Body of pancreas (tissue), 4 donors: ENCODE measurements at regions not wholly inside any gene's neighbourhood (a gene's known extent, or its start where the extent isn't known, plus 50 kb on each side); places are given as distances from the start of the nearest gene placed in this dataset.

Experiments
- ATAC-seq: fragments of 150-250 bp; one replicate; pipeline ENCODE4 v1.9.1; 2016
- DNase-seq, 4 donors: peaks; one replicate each; pipeline ENCODE4 v3.0.0-alpha.2; 2019
- H3K27ac ChIP-seq, 4 donors: fragments of 200-600 bp; sonication (generic); 1 replicate in 3 of 4; 2 replicates in 1 of 4; pipeline versions ENCODE4 v1.5.1 to v1.6.1; 2016 to 2019; ENCODE audit warnings: mild to moderate bottlenecking in 1 of 4, mixed read lengths in 1 of 4, moderate library complexity in 1 of 4
- H3K27me3 ChIP-seq, 2 donors: fragments of 200-600 bp; sonication (generic); one replicate each; pipeline ENCODE4 v1.6.0; 2016; ENCODE audit warnings: mild to moderate bottlenecking in 1 of 2
- H3K36me3 ChIP-seq, 2 donors: fragments of 200-600 bp; sonication (generic); replicated peaks in 1 of 2; 2 replicates each; pipeline ENCODE4 v1.5.1; 2016; ENCODE audit warnings: low read depth in 2 of 2; ENCODE audit not compliant: insufficient read depth in 1 of 2
- H3K4me1 ChIP-seq: fragments of 200-600 bp; sonication (generic); one replicate; pipeline ENCODE4 v1.6.0; 2016
- H3K4me3 ChIP-seq, 2 donors: fragments of 200-600 bp; sonication (generic); 1 replicate in 1 of 2; 2 replicates in 1 of 2; pipeline ENCODE4 v1.5.1; 2016 to 2019
- H3K9me3 ChIP-seq, 3 donors: fragments of 200-600 bp; sonication (generic); 1 replicate in 2 of 3; 2 replicates in 1 of 3; pipeline ENCODE4 v1.5.1; 2016
- POLR2A ChIP-seq, 3 donors: fragments of 450-650 bp; IDR thresholded peaks; one replicate each; pipeline ENCODE4 v1.6.1; 2016; ENCODE audit warnings: antibody characterized with exemption in 3 of 3, mild to moderate bottlenecking in 2 of 3
- WGBS, 2 donors: methylation state at CpG; one replicate each; pipeline ENCODE4 v1.1.5; 2017; 5-methylcytosine and 5-hydroxymethylcytosine counted together
- intact Hi-C: fragments of 100-400 bp; cut with DNase I; formaldehyde crosslinking; loops from one replicate; pipeline ENCODE4 v1.15.1; 2023
- TF ChIP-seq, protein P1 (sequence below), 7 experiments: fragments of 450-650 bp in 4 of 7; fragments of 200-600 bp in 3 of 7; sonication (generic) in 3 of 7; IDR thresholded peaks; one replicate each; pipeline ENCODE4 v1.5.1; 2016 to 2019; ENCODE audit warnings: antibody characterized with exemption in 7 of 7

DNA sequence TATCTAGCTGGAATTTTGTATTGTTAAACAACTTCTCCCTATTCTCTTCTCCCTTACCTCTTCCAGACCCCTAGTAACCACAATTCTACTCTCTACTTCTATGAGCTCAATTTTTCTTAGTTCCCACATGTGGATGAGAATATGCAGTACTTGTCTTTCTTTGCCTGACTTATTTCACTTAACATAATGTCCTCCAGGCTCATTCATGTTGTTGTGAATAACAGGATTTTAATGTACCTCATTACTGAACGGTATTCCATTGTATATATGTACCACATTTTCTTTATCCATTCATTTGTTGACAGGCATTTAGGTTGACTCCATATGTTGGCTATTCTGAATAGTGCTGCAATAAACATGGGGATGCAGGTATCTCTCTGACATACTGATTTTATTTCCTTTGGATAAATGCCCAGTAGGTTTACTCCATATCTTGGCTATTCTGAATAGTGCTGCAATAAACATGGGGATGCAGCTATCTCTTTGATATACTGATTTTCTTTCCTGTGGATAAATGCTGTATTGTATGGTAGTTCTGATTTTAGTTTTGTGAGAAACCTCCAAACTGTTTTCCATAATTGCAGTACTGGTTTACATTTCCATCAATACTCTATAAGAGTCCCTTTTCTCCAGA lies 116.0 kb upstream of the INHBA start:
- DNase-seq (no peak), ATAC-seq (no peak)
- intact Hi-C loops: no loop called here
- Histone ChIP-seq H3K4me1 (no peaks in the 10 kb centered on the region), H3K27ac (no peak overlapping the region), H3K9me3 (no peaks in the 10 kb centered on the region), H3K36me3 (no peaks in the 10 kb centered on the region), H3K27me3 (no peaks in the 10 kb centered on the region), H3K4me3 (no peak overlapping the region)
- no peak for TF ChIP-seq POLR2A (IDR thresholded peaks at IDR 0.05)
- TF ChIP-seq, protein P1, sequence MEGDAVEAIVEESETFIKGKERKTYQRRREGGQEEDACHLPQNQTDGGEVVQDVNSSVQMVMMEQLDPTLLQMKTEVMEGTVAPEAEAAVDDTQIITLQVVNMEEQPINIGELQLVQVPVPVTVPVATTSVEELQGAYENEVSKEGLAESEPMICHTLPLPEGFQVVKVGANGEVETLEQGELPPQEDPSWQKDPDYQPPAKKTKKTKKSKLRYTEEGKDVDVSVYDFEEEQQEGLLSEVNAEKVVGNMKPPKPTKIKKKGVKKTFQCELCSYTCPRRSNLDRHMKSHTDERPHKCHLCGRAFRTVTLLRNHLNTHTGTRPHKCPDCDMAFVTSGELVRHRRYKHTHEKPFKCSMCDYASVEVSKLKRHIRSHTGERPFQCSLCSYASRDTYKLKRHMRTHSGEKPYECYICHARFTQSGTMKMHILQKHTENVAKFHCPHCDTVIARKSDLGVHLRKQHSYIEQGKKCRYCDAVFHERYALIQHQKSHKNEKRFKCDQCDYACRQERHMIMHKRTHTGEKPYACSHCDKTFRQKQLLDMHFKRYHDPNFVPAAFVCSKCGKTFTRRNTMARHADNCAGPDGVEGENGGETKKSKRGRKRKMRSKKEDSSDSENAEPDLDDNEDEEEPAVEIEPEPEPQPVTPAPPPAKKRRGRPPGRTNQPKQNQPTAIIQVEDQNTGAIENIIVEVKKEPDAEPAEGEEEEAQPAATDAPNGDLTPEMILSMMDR (IDR thresholded peaks at IDR 0.05): no peak
- 23 to 47% methylated on average over 1 of the region's 1 CpG for WGBS, 2 donors

DNA sequence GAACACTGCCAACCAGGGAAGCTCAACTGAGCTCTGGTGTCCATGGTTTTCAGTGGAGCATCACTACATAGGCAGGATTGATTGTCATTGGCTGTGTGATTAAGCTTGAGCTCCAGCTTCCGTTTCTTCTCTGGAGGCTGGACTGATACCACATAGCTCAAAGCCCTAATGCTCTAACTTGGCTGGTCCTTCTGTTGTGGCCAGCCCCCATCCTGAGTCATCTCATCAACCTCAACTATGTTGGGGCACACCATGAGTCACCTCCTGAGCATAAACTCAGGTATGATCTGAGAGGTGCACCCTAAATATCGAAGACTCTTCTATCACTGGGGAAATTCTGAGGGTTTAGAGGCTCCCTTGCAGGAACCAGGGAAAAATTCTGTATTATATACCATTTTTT lies 114.5 kb upstream of the INHBA start:
- H3K9me3 ChIP-seq: no peaks in the 10 kb centered on the region
- no peak overlapping the region for H3K27ac ChIP-seq
- ATAC-seq (no peak), DNase-seq (no peak)
- H3K27me3 ChIP-seq: no peaks in the 10 kb centered on the region
- no peaks in the 10 kb centered on the region for H3K36me3 ChIP-seq
- intact Hi-C loops: no loop called here
- 34 to 55% methylated on average over 2 of the region's 2 CpGs for WGBS, 2 donors
- no peak for TF ChIP-seq POLR2A (IDR thresholded peaks at IDR 0.05)
- TF ChIP-seq, protein P1 (IDR thresholded peaks at IDR 0.05): no peak
- H3K4me1 ChIP-seq: no peaks in the 10 kb centered on the region
- no peak overlapping the region for H3K4me3 ChIP-seq

DNA sequence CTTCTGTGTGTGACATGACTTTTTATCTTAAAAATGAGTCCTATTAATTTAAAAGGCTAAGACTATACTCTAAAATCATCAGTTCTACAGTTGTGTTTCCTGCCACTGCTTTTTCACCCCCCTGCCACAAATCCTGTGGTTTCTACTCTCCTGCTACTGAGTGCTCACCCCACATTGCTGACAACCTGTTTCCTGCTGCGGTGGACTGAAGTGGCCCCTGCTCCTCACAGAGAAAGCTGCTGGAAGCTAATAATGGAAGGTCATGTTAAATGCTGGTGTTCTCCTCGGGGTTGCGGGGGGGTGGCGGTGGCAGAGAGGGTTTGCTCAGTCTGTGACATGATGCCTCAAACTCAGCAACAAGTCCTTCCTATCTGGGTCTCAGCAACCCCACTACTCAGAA lies 113.2 kb upstream of the INHBA start:
- WGBS, 2 donors: 40 to 45% methylated on average over 4 of the region's 4 CpGs
- no peaks in the 10 kb centered on the region for H3K27me3 ChIP-seq
- no peaks in the 10 kb centered on the region for H3K9me3 ChIP-seq
- H3K4me3 ChIP-seq: no peak overlapping the region
- no peaks in the 10 kb centered on the region for H3K36me3 ChIP-seq
- ATAC-seq: no peak
- no peak for TF ChIP-seq POLR2A (IDR thresholded peaks at IDR 0.05)
- TF ChIP-seq, protein P1 (IDR thresholded peaks at IDR 0.05): no peak
- no peak for DNase-seq
- H3K27ac ChIP-seq: no peak overlapping the region
- intact Hi-C loops: no loop called here
- H3K4me1 ChIP-seq: no peaks in the 10 kb centered on the region

DNA sequence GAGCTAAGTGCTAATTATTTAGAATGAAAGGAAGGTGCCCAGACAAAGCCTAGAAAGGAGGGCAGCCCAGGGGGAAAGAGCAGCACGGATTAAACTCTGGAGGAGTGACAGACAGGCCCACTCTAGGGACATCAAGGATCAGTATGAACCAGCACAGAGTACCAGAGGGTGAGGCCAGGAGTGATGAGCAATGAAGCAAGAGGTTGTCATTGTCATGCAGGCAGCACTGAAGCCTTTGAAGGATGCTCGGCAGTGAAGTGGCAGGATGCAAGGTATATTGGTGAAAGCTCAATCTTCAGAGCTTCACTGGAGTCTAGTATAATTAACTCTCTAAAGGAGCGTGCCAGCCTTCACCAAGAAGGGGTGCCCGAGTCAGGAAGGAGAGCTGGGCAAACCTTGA lies 112.0 kb upstream of the INHBA start:
- 34 to 46% methylated on average over 4 of the region's 4 CpGs for WGBS, 2 donors
- DNase-seq (no peak), ATAC-seq (no peak)
- Histone ChIP-seq H3K36me3 (no peaks in the 10 kb centered on the region), H3K27ac (no peak overlapping the region), H3K9me3 (no peaks in the 10 kb centered on the region), H3K27me3 (no peaks in the 10 kb centered on the region), H3K4me1 (no peaks in the 10 kb centered on the region), H3K4me3 (no peak overlapping the region)
- TF ChIP-seq POLR2A (IDR thresholded peaks at IDR 0.05): no peak
- TF ChIP-seq, protein P1 (IDR thresholded peaks at IDR 0.05): no peak
- intact Hi-C loops: no loop called here

DNA sequence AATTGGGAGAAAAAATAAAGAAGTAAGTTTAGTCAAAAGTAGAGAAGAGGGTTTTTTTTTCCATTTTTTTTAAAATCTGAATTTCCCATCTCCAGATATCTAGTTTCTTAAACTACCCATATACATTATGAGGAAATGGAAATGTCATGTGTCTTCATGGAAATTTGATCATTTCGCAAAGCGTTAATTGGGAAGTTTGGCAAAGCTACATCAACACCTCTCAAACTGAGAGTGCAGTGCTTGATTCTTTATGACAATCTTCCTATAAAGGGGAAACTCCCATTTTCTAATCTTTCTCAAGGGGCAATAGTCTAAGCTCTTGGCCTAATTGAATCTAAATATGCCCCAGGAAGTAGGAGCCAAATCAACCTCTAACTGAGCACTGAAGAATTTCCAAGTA lies 110.4 kb upstream of the INHBA start:
- H3K27ac ChIP-seq: no peak overlapping the region
- 89 to 90% methylated on average over 2 of the region's 2 CpGs for WGBS, 2 donors
- no peaks in the 10 kb centered on the region for H3K36me3 ChIP-seq
- ATAC-seq: no peak
- no peaks in the 10 kb centered on the region for H3K4me1 ChIP-seq
- H3K4me3 ChIP-seq: no peak overlapping the region
- no peaks in the 10 kb centered on the region for H3K27me3 ChIP-seq
- DNase-seq: no peak
- intact Hi-C loops: no loop called here
- TF ChIP-seq POLR2A (IDR thresholded peaks at IDR 0.05): no peak
- TF ChIP-seq, protein P1 (IDR thresholded peaks at IDR 0.05): no peak
- H3K9me3 ChIP-seq: no peaks in the 10 kb centered on the region
